ENCODE measurements at regions not wholly inside any gene's neighbourhood (a gene's known extent, or its start where the extent isn't known, plus 50 kb on each side); places are given as distances from the start of the nearest gene placed in this dataset.

GRCh38 chr1:199173356-199173755 is 534.5 kb downstream of the PTPRC start:
- H3K27me3 Mint-ChIP-seq (ENCODE audit: low read depth) = no peaks in the 10 kb centered on the region
- no peaks in the 10 kb centered on the region for H3K4me1 Mint-ChIP-seq
- no peak overlapping the region for H3K27ac Mint-ChIP-seq (ENCODE audit: unreplicated experiment)
- TF ChIP-seq CTCF (conservative IDR thresholded peaks at IDR 0.05) = no peak
- H3K36me3 Mint-ChIP-seq (ENCODE audit: low read depth) = no peaks in the 10 kb centered on the region
- no peak overlapping the region for H3K4me3 Mint-ChIP-seq
- no peak for DNase-seq (ENCODE audit: low read depth, low spot score)
- no peaks in the 10 kb centered on the region for H3K9me3 Mint-ChIP-seq

DNA sequence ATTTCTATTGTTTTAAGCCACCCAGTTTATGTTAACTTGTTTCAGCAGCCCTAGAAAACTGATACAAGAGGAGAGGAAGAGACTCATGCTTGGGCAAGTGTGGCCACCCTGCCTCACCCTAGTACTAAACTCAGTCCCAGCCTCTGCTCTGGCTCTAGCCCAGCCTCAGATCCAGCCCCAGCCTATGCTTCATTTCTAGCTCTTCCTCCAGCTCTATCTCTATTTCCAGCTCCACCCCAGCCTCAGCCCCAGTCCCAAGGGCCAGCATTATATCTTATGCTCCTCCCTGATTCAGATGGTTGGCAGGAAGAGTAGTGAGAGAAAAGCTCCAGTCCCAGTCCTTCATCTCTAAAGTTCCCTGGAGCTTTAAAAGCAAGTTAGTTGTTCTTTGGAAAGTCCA is 535.5 kb downstream of the PTPRC start:
- no peaks in the 10 kb centered on the region for H3K27me3 Mint-ChIP-seq (ENCODE audit: low read depth)
- TF ChIP-seq CTCF (conservative IDR thresholded peaks at IDR 0.05) = no peak
- H3K4me1 Mint-ChIP-seq = no peaks in the 10 kb centered on the region
- no peak overlapping the region for H3K4me3 Mint-ChIP-seq
- no peak overlapping the region for H3K27ac Mint-ChIP-seq (ENCODE audit: unreplicated experiment)
- no peak for DNase-seq (ENCODE audit: low read depth, low spot score)
- H3K36me3 Mint-ChIP-seq (ENCODE audit: low read depth) = no peaks in the 10 kb centered on the region
- H3K9me3 Mint-ChIP-seq = no peaks in the 10 kb centered on the region

DNA sequence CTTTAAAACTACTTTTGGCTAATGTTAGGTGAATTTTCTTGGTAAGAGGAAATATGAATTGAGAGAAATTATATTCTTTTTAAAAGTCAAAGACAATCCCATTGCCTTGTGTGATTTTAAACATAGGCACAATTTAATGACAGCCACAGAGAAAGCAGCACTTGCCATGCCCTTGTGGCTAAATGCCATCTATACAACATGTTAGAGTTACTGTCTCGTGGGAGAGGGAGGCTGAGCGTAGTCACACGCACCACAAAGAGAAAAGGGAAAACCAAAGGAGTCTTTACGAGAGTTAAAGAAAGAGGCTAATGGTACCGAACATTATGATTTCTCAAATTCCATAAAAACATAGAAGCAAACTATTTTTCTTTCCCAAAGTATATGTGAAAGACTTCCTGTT is 537.9 kb downstream of the PTPRC start:
- no peaks in the 10 kb centered on the region for H3K9me3 Mint-ChIP-seq
- H3K4me3 Mint-ChIP-seq = no peak overlapping the region
- no peak overlapping the region for H3K27ac Mint-ChIP-seq (ENCODE audit: unreplicated experiment)
- TF ChIP-seq CTCF (conservative IDR thresholded peaks at IDR 0.05) = no peak
- no peaks in the 10 kb centered on the region for H3K4me1 Mint-ChIP-seq
- H3K36me3 Mint-ChIP-seq (ENCODE audit: low read depth) = no peaks in the 10 kb centered on the region
- no peak for DNase-seq (ENCODE audit: low read depth, low spot score)
- no peaks in the 10 kb centered on the region for H3K27me3 Mint-ChIP-seq (ENCODE audit: low read depth)

GRCh38 chr1:199177241-199177640 is 538.4 kb downstream of the PTPRC start:
- H3K4me1 Mint-ChIP-seq = peaks cover 4% of the 10 kb centered on the region
- TF ChIP-seq CTCF (conservative IDR thresholded peaks at IDR 0.05) = no peak

GRCh38 chr1:199178646-199179045 is 539.8 kb downstream of the PTPRC start:
- Mint-ChIP-seq H3K27ac (ENCODE audit: unreplicated experiment) (no peak overlapping the region), H3K4me1 (peaks cover 6% of the 10 kb centered on the region), H3K9me3 (no peaks in the 10 kb centered on the region), H3K27me3 (ENCODE audit: low read depth) (no peaks in the 10 kb centered on the region), H3K4me3 (no peak overlapping the region), H3K36me3 (ENCODE audit: low read depth) (no peaks in the 10 kb centered on the region)
- TF ChIP-seq CTCF (conservative IDR thresholded peaks at IDR 0.05) = no peak
- no peak for DNase-seq (ENCODE audit: low read depth, low spot score)

More at GRCh38 chr1:199177241-199177640, 538.4 kb downstream of the PTPRC start:
- H3K27me3 Mint-ChIP-seq (ENCODE audit: low read depth) = no peaks in the 10 kb centered on the region
- H3K9me3 Mint-ChIP-seq = no peaks in the 10 kb centered on the region
- no peaks in the 10 kb centered on the region for H3K36me3 Mint-ChIP-seq (ENCODE audit: low read depth)
- no peak for DNase-seq (ENCODE audit: low read depth, low spot score)
- H3K27ac Mint-ChIP-seq (ENCODE audit: unreplicated experiment) = no peak overlapping the region
- no peak overlapping the region for H3K4me3 Mint-ChIP-seq

Data from neural crest cell (in vitro differentiated cells).